GM19238 (cell line): ENCODE measurements at regions not wholly inside any gene's neighbourhood (a gene's known extent, or its start where the extent isn't known, plus 50 kb on each side); places are given as distances from the start of the nearest gene placed in this dataset.
"Not testable (repeated sequence)": the region's sequence is repeated elsewhere in the genome, so short reads cannot be mapped to it uniquely, and the experiment has no call there.

Source experiments
- DNase-seq: peaks from one replicate; pipeline ENCODE4 v3.0.0; 2011; ENCODE audit warnings: low spot score; ENCODE audit not compliant: insufficient read length

DNA sequence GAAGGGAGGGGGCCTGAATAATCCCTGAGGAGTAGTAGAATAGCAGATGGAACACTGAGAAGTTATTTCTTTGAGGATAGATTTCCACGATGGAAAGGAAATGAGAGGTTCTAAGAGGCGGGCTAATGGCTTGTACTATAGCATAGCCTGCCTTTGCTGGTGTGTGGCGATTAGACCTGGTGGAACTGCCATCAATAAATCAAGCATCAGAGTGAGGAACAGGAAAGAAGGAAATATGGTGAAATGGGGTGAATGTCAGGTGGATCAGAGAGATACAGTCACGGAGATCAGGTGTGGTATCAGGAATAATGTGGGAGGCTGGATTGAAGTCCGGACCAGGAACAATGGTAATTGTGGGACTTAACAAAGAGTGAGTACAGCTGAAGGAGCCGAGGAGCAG, 668.6 kb downstream of the SUCLG1 start:
- DNase-seq = not testable (repeated sequence)

DNA sequence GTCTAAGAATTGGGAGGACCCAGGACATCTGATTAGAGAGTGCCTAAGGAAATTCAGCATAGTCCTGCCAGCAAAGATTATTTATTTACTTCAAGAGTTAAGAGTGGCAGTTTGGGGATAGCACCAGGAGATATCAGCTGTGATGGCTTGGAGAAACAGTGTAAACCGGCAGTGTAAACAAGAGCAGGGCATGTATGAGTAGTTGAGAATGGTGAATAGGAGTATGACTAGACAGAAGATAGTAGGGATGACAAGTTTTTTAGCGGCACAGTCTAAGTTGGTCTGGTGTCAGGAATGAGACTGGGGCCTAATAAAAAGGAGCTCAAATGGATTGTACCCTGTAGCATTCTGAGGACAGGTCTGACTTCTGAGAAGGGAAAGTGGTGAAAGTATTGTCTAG, 669.4 kb downstream of the SUCLG1 start:
- DNase-seq = not testable (repeated sequence)

DNA sequence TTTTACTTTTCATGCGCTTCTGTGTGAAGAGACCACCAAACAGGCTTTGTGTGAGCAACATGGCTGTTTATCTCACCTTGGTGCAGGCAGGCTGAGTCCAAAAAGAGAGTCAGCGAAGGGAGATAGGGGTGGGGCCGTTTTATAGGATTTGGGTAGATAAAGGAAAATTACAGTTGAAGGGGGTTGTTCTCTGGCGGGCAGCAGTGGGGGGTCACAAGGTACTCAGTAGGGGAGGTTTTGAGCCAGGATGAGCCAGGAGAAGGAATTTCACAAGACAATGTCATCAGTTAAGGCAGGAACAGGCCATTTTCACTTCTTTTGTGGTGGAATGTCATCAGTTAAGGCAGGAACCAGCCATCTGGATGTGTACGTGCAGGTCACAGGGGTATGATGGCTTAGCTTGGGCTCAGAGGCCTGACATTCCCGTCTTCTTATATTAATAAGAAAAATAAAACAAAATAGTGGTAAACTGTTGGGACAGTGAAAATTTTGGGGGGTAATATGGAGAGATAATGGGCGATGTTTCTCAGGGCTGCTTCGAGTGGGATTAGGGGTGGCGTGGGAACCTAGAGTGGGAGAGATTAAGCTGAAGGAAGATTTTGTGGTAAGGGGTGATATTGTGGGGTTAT, 670.0 kb downstream of the SUCLG1 start:
- DNase-seq = not testable (repeated sequence)

- DNase-seq = no peak
These were observed 671.9 kb downstream of the SUCLG1 start for GRCh38 chr2:83787189-83787588.

DNA sequence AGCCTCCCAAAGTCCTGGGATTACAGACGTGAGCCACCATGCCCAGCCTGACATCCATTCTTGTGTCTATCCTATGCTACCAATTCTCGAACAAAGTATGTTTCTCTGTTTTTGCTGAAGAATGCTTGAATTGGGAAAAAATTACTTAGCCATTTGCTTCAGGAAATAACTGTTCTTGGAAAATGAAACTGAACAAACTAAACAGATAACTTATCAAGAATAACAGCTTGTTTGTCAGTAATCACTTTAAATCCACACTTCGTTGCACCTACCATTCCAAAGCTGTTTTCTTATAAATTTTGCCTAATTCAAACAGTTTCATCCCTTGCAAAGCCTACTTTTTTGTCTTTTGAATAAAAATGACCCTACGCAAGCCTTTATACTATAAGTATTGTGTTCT, 672.9 kb downstream of the SUCLG1 start:
- DNase-seq = no peak

DNA sequence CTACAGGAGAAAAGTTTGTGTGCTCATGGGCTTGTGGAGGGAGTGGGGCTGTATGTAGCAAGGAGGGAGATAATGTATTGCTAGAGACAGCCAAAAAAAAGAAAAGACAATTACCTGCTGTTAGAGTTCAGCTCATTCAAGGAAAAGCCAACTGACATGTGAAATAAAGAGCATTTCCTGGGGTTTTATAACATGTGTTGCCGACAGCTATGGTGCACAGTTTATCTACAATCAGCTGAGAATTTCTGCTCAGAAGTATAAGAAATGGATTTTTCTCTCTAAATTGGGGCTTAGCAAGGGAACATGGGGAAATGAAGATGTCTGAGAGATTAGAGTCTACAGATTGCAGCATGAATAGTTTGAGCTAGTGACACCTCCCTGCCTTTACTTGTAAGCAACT, 674.1 kb downstream of the SUCLG1 start:
- no peak for DNase-seq

GRCh38 chr2:83784315-83784714, 674.8 kb downstream of the SUCLG1 start:
- DNase-seq = no peak

DNA sequence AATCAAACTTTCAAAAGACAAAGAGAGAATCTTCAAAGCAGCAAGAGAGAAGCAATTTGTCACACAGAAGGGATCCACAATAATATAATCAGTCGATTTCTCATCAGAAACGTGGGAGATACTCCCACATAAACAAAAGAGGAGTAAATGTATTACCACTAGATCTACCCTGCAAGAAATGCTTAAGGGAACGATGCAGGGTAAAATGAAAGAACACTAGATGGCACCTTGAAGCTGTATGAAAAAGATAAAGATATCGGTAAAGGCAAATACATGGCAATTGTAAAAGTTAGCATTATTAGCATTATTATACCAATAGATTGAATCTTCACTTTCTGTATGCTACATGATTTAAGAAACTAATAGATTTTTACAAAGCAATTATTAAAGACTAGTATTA, 677.0 kb downstream of the SUCLG1 start:
- no peak for DNase-seq

DNA sequence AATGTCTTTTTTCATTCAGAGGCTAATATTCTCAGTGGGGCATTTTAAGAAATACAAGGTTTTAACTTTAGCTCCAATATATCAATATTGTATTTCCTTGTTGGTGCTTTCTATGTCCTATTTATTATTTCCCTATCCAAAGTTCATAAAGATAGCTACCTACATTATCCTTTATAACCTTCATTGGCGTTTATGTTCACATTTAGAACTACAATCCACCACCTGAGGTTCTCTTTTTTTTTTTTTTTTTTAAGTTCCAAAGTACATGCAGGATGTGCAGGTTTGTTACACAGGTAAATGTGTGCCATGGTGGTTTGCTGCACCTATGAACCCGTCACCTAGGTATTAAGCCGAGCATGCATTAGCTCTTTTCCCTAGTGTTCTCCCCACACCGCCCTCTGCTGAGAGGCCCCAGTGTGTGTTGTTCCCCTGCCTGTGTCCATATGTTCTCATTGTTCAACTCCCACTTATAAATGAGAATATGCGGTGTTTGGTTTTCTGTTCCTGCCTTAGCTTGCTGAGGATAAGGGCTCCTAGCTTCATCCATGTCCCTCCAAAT, 694.6 kb downstream of the SUCLG1 start:
- no peak for DNase-seq

- no peak for DNase-seq
These were observed 701.8 kb downstream of the SUCLG1 start for GRCh38 chr2:83757329-83757728.

DNA sequence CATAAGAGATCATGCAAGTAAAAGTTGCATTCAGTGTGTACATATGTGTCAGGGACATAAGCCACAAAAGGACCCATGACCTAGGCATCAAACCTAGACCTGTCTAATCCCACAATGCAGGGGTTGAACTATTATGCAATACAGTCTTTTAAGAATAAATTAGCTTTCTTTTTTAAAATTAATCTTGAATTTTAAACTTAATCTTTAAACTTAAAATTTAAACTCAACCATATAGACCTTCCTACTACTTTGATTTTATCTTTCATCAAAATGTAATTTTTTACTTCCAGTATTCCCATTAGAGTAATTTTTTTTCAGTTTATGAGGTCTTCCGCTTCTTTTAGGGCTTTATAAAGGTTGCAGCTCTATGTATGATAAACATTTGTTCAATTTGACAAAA, 702.9 kb downstream of the SUCLG1 start:
- no peak for DNase-seq

GRCh38 chr2:83747141-83747540, 711.9 kb downstream of the SUCLG1 start:
- DNase-seq = no peak

DNA sequence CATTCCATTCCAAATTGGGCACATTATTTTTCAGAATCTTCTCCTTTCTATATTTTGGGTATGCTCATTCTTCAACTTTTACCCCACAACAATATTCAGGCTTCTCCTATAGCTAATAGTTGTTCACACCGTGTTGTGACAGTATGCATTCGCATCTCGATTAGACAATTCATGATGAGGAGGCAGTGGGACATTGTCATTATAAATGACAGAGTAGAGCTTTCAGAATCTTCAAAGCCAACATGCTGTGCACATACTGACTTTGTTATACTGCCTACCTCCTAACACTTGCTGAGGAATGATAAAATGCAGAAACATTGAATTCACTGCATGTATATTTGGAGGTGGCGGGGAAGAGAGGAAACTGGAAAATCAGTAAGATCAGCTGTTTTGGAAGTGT, 714.2 kb downstream of the SUCLG1 start:
- no peak for DNase-seq

- no peak for DNase-seq
These were observed 716.8 kb downstream of the SUCLG1 start for GRCh38 chr2:83742117-83742782.

- DNase-seq = no peak
These were observed 728.9 kb downstream of the SUCLG1 start for GRCh38 chr2:83730223-83730622.

DNA sequence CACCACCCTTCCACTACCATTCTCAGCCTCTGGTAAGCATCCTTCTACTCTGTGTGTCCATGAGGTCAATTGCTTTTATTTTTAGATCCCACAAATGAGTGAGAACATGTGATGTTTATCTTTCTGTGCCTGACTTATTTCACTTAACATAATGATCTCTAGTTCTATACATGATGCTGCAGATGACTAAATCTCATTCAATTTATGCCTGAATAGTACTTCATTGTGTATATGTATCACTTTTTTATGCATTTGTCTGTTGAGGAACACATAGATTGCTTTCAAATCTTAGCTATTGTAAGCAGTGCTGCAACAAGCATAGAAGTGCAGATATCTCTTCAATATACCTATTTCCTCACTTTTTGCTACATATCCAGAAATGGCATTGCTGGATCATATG, 733.3 kb downstream of the SUCLG1 start:
- DNase-seq = no peak

DNA sequence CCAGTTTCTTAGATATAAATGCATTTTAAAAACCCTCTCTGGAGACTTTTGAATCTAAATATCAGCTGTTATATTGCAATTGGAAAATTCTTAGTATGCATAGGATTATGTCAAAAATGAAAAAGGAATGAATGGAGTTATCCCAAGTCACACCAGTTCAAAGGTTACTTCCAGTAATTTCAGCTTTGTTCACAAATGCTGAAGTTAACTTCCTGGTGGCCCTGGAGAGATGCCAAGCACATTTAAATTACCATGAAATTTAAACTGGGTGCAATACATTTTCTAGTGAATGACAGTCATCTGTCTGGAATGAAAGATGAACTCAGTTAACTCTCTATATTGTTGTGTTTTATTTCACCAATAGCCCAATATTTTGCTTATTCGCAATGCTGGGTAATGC, 753.9 kb downstream of the SUCLG1 start:
- DNase-seq = no peak

- DNase-seq = no peak
These were observed 755.5 kb downstream of the SUCLG1 start for GRCh38 chr2:83703598-83703997.

DNA sequence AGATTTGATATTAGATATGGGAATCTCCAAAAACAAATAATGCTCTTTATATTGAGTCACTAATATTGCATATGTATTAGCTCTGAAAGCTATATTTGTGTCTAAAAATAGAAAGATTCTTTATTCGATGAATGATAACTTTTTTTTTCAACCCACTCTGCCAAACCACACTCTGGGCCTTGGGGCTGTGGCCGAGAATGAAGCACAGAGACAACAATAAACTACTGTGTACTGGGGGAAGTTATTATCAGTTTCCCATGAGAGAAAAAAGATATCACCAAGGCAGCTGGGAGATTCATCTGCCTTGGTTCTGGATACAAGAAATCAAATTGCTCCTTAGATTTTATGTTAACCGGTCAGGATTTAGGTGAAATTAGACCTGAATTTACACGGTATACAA, 762.2 kb downstream of the SUCLG1 start:
- no peak for DNase-seq

GRCh38 chr2:83695530-83695929, 763.5 kb downstream of the SUCLG1 start:
- DNase-seq = no peak

DNA sequence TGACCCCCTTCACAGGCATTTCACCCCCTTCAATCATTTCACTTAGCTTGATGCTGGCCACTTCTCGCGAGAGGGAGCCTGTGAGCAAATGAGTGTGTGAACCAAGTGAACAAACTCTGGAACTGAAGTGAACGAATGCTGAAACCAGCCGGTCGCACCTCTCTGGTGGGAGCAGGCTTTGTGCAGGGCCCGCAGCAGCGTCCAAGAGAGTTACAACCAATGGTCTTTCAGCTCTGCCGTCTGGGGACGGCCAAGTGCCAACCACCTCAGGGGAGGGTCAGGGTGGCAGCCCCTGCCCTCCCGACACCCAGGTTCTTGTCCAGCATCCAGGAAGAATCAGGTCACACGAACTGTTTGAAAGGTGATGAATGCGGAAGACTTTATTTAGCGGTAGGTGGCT, 764.0 kb downstream of the SUCLG1 start:
- no peak for DNase-seq

DNA sequence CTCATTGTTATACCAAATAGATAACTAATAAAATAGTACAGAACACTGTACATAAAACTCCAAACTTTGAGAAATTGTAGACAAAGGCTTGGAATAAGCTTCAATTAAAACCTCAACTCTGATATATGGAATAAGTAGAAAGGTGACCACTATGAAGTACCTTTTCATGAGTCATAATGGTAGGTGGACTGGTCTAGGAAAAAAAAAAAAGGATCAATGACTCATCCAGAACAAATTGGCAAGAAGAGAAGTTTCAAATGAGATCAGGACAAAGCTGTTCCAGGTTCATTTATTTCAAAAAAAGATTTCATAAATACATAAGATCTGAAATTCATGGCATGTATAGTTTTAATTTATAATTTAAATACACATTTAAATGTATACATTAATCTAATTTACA, 769.7 kb downstream of the SUCLG1 start:
- no peak for DNase-seq

GRCh38 chr2:83686863-83687262, 772.2 kb downstream of the SUCLG1 start:
- no peak for DNase-seq
